Testis (tissue), 2 donors: ENCODE measurements at regions not wholly inside any gene's neighbourhood (a gene's known extent, or its start where the extent isn't known, plus 50 kb on each side); places are given as distances from the start of the nearest gene placed in this dataset.

Experiments
- DNase-seq: peaks from one replicate; pipeline ENCODE4 v3.0.0-alpha.2; 2019
- H3K27ac ChIP-seq, 2 donors: fragments of 200-600 bp; sonication (generic); one replicate each; pipeline ENCODE4 v1.5.1; 2019
- H3K27me3 ChIP-seq: fragments of 200-600 bp; sonication (generic); one replicate; pipeline ENCODE4 v1.5.1; 2019
- H3K36me3 ChIP-seq: fragments of 200-600 bp; sonication (generic); one replicate; pipeline ENCODE4 v1.5.1; 2017; ENCODE audit warnings: low read depth; ENCODE audit errors: missing control alignments
- H3K4me1 ChIP-seq: fragments of 200-600 bp; sonication (generic); one replicate; pipeline ENCODE4 v1.5.1; 2019
- H3K4me3 ChIP-seq, 2 donors: fragments of 200-600 bp; sonication (generic); one replicate each; pipeline ENCODE4 v1.5.1; 2017 to 2019
- H3K9me3 ChIP-seq: fragments of 200-600 bp; sonication (generic); one replicate; pipeline ENCODE4 v1.5.1; 2017
- CTCF ChIP-seq, 3 experiments: fragments of 450-650 bp in 2 of 3; fragments of 200-600 bp in 1 of 3; sonication (generic) in 1 of 3; IDR thresholded peaks; one replicate each; pipeline ENCODE4 v1.5.1; 2016 to 2019; ENCODE audit warnings: antibody characterized with exemption in 3 of 3, mild to moderate bottlenecking in 2 of 3, moderate library complexity in 1 of 3
- POLR2A ChIP-seq: fragments of 450-650 bp; IDR thresholded peaks from one replicate; pipeline ENCODE4 v1.6.1; 2017; ENCODE audit warnings: antibody characterized with exemption, mild to moderate bottlenecking, moderate library complexity
- WGBS, 2 donors: methylation state at CpG; one replicate each; pipeline ENCODE4 v1.1.5; 2018; 5-methylcytosine and 5-hydroxymethylcytosine counted together
- intact Hi-C: fragments of 100-400 bp; cut with DNase I; formaldehyde crosslinking; loops from one replicate; pipeline ENCODE4 v1.15.1; 2023; ENCODE audit warnings: low total_unique reads

GRCh38 chr20:58144096-58144495, 84.4 kb downstream of the ANKRD60 start:
- Histone ChIP-seq H3K36me3 (no peaks in the 10 kb centered on the region), H3K27ac (no peak overlapping the region), H3K9me3 (no peaks in the 10 kb centered on the region), H3K27me3 (no peaks in the 10 kb centered on the region), H3K4me1 (peaks cover 12% of the 10 kb centered on the region), H3K4me3 (no peak overlapping the region)
- TF ChIP-seq POLR2A: no peak
- TF ChIP-seq CTCF (IDR thresholded peaks at IDR 0.05): no peak
- 87% methylated on average over 9 of the region's 9 CpGs for WGBS, 2 donors
- intact Hi-C loops: no loop called here
- DNase-seq: no peak

DNA sequence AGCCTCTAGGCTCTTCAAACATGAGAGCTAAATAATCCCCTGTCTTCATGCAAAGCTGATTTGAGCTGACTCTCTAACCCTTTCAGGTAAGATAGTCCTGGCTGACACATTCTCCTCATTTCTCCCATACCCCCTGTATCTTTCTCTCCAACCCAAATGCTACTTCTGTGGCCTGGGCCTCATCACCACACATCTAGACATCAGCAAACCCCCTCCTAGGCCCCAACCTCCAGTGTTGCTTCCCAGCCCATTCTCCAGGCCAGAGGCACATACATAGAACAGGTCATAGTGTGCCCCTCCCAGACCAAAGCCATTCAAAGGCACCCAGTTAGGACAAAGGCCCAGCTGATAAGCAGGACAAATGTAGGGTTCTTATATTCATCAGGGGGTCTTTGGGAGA, 84.9 kb downstream of the ANKRD60 start:
- no peak for DNase-seq
- Histone ChIP-seq H3K4me3 (no peak overlapping the region), H3K4me1 (peaks cover 12% of the 10 kb centered on the region), H3K27ac (no peak overlapping the region), H3K27me3 (no peaks in the 10 kb centered on the region), H3K36me3 (no peaks in the 10 kb centered on the region), H3K9me3 (no peaks in the 10 kb centered on the region)
- intact Hi-C loops: no loop called here
- TF ChIP-seq CTCF (IDR thresholded peaks at IDR 0.05): no peak
- TF ChIP-seq POLR2A: no peak

GRCh38 chr20:58142843-58143185, 85.6 kb downstream of the ANKRD60 start:
- Histone ChIP-seq H3K4me3 (no peak overlapping the region), H3K36me3 (no peaks in the 10 kb centered on the region), H3K9me3 (no peaks in the 10 kb centered on the region), H3K27ac (no peak overlapping the region), H3K4me1 (peaks cover 12% of the 10 kb centered on the region), H3K27me3 (no peaks in the 10 kb centered on the region)
- intact Hi-C loops: no loop called here
- 96% methylated on average over 10 of the region's 10 CpGs; no CpG with 5 or more reads in 1 of the 2 donors for WGBS, 2 donors
- DNase-seq: no peak
- TF ChIP-seq POLR2A: no peak
- TF ChIP-seq CTCF (IDR thresholded peaks at IDR 0.05): no peak

GRCh38 chr20:58141971-58142842, 86.2 kb downstream of the ANKRD60 start:
- Histone ChIP-seq H3K9me3 (no peaks in the 10 kb centered on the region), H3K36me3 (no peaks in the 10 kb centered on the region), H3K27ac (no peak overlapping the region), H3K4me1 (peaks cover 12% of the 10 kb centered on the region), H3K27me3 (no peaks in the 10 kb centered on the region), H3K4me3 (no peak overlapping the region)
- intact Hi-C loops: no loop called here
- 84 to 90% methylated on average over 16 to 19 of the region's 19 CpGs for WGBS, 2 donors
- DNase-seq: no peak
- TF ChIP-seq CTCF (IDR thresholded peaks at IDR 0.05) (no peak), POLR2A (no peak)

- intact Hi-C loops: no loop called here
- Histone ChIP-seq H3K4me1 (peaks cover 7% of the 10 kb centered on the region), H3K36me3 (no peaks in the 10 kb centered on the region), H3K27ac (no peak overlapping the region), H3K27me3 (no peaks in the 10 kb centered on the region), H3K9me3 (no peaks in the 10 kb centered on the region), H3K4me3 (no peak overlapping the region)
- WGBS, 2 donors: 63 to 64% methylated on average over 4 of the region's 4 CpGs
- no peak for DNase-seq
- TF ChIP-seq CTCF (IDR thresholded peaks at IDR 0.05) (no peak), POLR2A (no peak)
Measured at GRCh38 chr20:58141496-58141895, 87.0 kb downstream of the ANKRD60 start.
